Stimulated activated CD4-positive, alpha-beta T cell treated with anti-CD3 and anti-CD28 coated beads, TNF-alpha, amount 100 ng/mL, for 1 hour (primary cell): ENCODE measurements at regions not wholly inside any gene's neighbourhood (a gene's known extent, or its start where the extent isn't known, plus 50 kb on each side); places are given as distances from the start of the nearest gene placed in this dataset.
"Not testable (repeated sequence)": the region's sequence is repeated elsewhere in the genome, so short reads cannot be mapped to it uniquely, and the experiment has no call there.

Source experiments
- DNase-seq, 3 donors: peaks; one replicate each; pipeline ENCODE4 v3.0.0-alpha.2; 2020; ENCODE audit warnings: low read depth in 3 of 3, low spot score in 1 of 3

- DNase-seq = no peak
These were observed 51.5 kb upstream of the PHF21B start for GRCh38 chr22:45061332-45061731.

GRCh38 chr22:45064313-45065278, 54.8 kb upstream of the PHF21B start:
- DNase-seq = peak in 1 of 3 donors; percentile 33

GRCh38 chr22:45065726-45066125, 55.9 kb upstream of the PHF21B start:
- DNase-seq = no peak

- no peak for DNase-seq
These were observed 57.9 kb upstream of the PHF21B start for GRCh38 chr22:45067731-45068130.

- peak in 1 of 3 donors; percentile 5 for DNase-seq
These were observed 60.1 kb upstream of the PHF21B start for GRCh38 chr22:45069925-45070324.

GRCh38 chr22:45071618-45072017, 61.8 kb upstream of the PHF21B start:
- no peak for DNase-seq

GRCh38 chr22:45072322-45072903, 62.6 kb upstream of the PHF21B start:
- DNase-seq = no peak

- DNase-seq = no peak
These were observed 63.3 kb upstream of the PHF21B start for GRCh38 chr22:45073064-45073463.

GRCh38 chr22:45077286-45077685, 67.5 kb upstream of the PHF21B start:
- DNase-seq = no peak

- no peak for DNase-seq
These were observed 68.1 kb upstream of the PHF21B start for GRCh38 chr22:45077826-45078334.

GRCh38 chr22:45082795-45083194, 73.0 kb upstream of the PHF21B start:
- no peak for DNase-seq

GRCh38 chr22:45083659-45084305, 74.0 kb upstream of the PHF21B start:
- DNase-seq = no peak

- no peak for DNase-seq
These were observed 74.7 kb upstream of the PHF21B start for GRCh38 chr22:45084400-45084920.

GRCh38 chr22:45087802-45088201, 75.9 kb upstream of the NUP50 start:
- DNase-seq = no peak

- no peak for DNase-seq
These were observed 75.1 kb upstream of the NUP50 start for GRCh38 chr22:45088576-45088975.

- DNase-seq = no peak
These were observed 73.2 kb upstream of the NUP50 start for GRCh38 chr22:45090497-45090910.

GRCh38 chr22:45091254-45091854, 72.4 kb upstream of the NUP50 start:
- no peak for DNase-seq

- DNase-seq = not testable (repeated sequence)
These were observed 71.8 kb upstream of the NUP50 start for GRCh38 chr22:45091875-45092274.

GRCh38 chr22:45092644-45093043, 71.1 kb upstream of the NUP50 start:
- DNase-seq = no peak

- no peak for DNase-seq
These were observed 70.1 kb upstream of the NUP50 start for GRCh38 chr22:45093609-45094008.

- DNase-seq = no peak
These were observed 69.5 kb upstream of the NUP50 start for GRCh38 chr22:45094081-45094720.
